H1 (cell line): ENCODE measurements at regions not wholly inside any gene's neighbourhood (a gene's known extent, or its start where the extent isn't known, plus 50 kb on each side); places are given as distances from the start of the nearest gene placed in this dataset.

Source experiments
- ASH2L ChIP-seq: fragments of 200-600, 300-600 bp; sonication (generic); IDR thresholded peaks from one replicate; pipeline ENCODE4 v1.7.1; 2017; ENCODE audit warnings: low read length
- BCL11A ChIP-seq, 2 experiments: IDR thresholded peaks; one replicate each; pipeline ENCODE4 v1.6.1; 2011; ENCODE audit warnings: low read depth in 2 of 2, low read length in 2 of 2, mild to moderate bottlenecking in 2 of 2
- CHD2 ChIP-seq: IDR thresholded peaks from 2 replicates; pipeline ENCODE4 v1.6.1; 2012; ENCODE audit warnings: low read length, improper control_type of control experiment
- CREB1 ChIP-seq: IDR thresholded peaks from 2 replicates; pipeline ENCODE4 v1.6.1; 2012; ENCODE audit warnings: inconsistent platforms

DNA sequence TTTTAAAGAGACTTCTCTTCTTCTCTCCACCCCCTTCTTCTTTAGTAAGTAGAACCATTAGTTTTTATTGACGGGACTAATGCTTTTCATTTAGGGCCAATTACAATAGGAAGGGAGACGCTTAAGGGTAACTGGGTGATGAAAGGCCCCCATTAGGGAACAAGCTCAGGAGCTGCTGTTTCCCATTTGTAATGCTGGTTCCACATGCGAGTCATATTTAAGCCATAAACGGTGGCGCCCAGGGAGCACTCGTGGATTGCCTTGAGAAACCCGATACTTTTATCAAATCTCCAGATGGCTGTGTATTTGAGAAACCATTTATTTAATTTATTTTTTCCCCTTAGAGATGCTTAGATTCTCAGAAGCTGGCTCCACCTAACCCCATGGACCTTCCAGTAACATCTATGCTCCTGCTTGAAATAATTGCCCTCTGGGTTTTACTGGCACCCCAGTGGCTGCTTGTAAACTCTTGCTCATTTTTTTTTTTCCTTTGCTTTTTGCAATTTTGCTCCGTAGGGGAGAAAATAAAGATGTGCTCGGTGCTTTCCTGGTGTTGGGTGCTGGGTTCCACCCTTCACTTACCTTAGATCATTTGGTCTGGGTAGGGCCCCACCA is 124.2 kb upstream of the MSX1 start (continued):
- TF ChIP-seq CREB1 (no peak), CHD2 (no peak), BCL11A (IDR thresholded peaks at IDR 0.05; ENCODE audit: low read depth in 2 of 2, low read length in 2 of 2) (no peak), ASH2L (no peak)
- TF ChIP-seq, all 59 proteins: peak for 0
